ENCODE measurements at regions not wholly inside any gene's neighbourhood (a gene's known extent, or its start where the extent isn't known, plus 50 kb on each side); places are given as distances from the start of the nearest gene placed in this dataset.

GRCh38 chr17:13822700-13823099 is 221.0 kb upstream of the HS3ST3A1 start:
- no peak for TF ChIP-seq CTCF (IDR thresholded peaks at IDR 0.05; ENCODE audit: low read length)
- TF ChIP-seq EZH2phosphoT487 (IDR thresholded peaks at IDR 0.05; ENCODE audit: low read length), result no peak
- TF ChIP-seq EZH2 (optimal IDR thresholded peaks at IDR 0.05; ENCODE audit: low read depth, low read length), result no peak
